GM21381 (cell line): ENCODE measurements at regions not wholly inside any gene's neighbourhood (a gene's known extent, or its start where the extent isn't known, plus 50 kb on each side); places are given as distances from the start of the nearest gene placed in this dataset.

Experiments
- ATAC-seq: cut with Tn5 transposase; IDR thresholded peaks from one replicate; pipeline ENCODE4 v1.9.1; 2021; ENCODE audit warnings: mild to moderate bottlenecking, moderate library complexity; ENCODE audit not compliant: unreplicated experiment

DNA sequence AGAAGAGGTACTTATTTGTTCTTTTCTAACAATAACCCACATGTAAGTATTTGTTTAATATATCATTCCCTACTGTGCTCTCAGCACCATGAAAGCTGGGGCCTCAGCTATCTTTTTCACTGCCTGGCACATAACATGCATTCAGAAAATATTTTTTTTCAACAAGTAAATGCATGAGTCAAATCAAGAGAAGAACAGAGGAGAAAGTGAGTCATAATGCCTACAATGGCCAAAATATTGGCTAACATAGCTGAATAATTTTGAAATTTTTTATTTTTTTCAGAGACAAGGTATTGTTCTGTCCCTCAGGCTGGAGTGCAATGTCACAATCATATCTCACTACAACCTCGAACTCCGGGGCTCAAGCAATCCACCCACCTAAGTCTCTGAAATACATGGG lies 252.2 kb upstream of the ADAMTS5 start:
- no peak for ATAC-seq

GRCh38 chr21:27213303-27213702 lies 246.4 kb upstream of the ADAMTS5 start:
- no peak for ATAC-seq

DNA sequence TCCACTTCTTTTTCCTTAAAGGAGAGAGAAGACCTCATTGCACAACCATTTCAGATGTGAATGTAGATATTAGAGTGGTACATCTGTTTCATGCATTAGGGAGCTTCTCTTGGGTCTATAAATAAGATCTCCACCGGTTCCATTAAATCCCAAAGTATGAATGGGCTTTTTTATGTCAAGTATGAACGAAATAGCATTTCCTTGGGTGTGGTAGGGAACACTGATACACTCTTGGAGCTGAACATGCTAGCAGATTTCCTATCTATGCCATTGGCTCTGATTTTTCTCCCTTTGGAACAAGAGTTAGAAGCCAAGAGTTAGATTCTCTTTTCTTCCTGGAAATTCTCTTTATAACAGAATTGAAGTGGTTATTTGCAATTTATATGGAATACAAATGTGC lies 245.6 kb upstream of the ADAMTS5 start:
- ATAC-seq: no peak

GRCh38 chr21:27209546-27209945 lies 242.7 kb upstream of the ADAMTS5 start:
- no peak for ATAC-seq

- ATAC-seq: no peak
Measured at GRCh38 chr21:27206368-27206982, 239.6 kb upstream of the ADAMTS5 start.

DNA sequence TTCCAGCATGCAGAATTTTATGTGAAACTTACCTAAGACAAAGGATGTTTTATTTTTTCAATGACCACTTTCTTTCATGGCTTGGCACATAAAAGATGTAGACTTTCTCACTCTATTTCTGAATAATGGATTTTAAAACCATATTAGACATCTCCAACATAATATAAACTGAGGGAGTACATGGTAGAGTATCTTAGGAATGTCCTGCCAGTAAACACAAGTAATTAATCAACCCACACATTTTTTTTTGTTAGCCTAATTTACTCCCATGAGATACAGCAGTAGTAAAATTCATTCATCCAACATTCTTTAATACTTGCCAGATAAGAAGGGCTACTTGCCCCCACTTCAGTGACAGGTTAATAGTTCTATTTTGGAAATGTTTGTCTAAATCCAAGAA lies 235.4 kb upstream of the ADAMTS5 start:
- no peak for ATAC-seq

DNA sequence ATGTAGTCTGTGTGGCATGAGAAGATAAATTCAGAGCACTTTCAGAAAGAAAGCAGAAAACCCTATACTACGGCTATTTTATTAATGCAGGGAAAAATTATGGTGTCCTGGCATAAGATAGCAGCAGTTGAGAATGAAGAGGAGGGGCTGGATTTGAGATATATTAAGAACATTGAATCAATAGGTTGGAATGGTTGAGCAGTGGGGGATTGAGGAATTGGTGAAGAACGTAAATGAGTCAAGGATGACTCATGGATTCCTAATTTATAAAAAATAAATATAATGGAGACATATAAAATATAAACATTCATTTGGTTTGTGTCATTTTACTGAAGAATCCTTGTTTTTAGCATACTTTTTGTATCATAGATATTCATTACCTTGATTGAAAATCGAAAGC lies 234.3 kb upstream of the ADAMTS5 start:
- ATAC-seq: no peak

DNA sequence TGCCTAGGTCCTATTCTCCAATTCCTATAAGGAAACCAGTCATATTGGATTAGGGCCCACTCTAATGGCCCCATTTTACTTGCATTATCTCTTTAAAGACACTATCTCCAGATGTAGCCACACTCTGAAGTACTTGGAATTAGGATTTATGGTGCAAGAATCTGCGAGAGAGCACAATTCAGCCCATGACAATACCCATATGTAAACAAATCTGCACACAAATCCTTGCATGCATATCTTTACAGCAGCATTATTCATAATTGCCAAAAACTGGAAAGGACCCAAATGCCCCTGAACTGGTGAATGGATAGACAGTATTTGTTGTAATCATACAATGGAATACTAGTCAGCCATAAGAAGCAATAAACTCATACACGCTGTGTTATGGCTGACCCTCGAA lies 229.8 kb upstream of the ADAMTS5 start:
- no peak for ATAC-seq

GRCh38 chr21:27192281-27192949 lies 225.5 kb upstream of the ADAMTS5 start:
- no peak for ATAC-seq

GRCh38 chr21:27190601-27191000 lies 223.7 kb upstream of the ADAMTS5 start:
- ATAC-seq: no peak

DNA sequence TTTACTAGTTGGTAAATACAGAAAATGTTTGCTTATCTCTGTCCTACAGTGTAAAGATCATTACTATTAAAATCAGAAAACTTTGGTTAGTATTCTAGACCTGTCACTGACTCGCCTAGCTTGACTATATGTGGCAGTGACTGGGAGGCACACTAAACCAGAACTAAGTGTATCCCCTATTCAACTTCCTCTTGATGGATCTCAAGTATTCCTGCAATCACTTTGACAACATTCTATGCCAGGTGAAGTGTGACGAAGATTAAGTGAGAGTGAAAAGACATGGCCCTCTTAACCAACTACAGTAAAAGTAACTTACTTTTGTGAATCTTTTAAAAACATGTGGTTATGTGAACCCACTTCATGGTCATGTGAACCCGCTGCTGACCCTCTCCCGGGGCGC lies 223.0 kb upstream of the ADAMTS5 start:
- ATAC-seq: no peak

DNA sequence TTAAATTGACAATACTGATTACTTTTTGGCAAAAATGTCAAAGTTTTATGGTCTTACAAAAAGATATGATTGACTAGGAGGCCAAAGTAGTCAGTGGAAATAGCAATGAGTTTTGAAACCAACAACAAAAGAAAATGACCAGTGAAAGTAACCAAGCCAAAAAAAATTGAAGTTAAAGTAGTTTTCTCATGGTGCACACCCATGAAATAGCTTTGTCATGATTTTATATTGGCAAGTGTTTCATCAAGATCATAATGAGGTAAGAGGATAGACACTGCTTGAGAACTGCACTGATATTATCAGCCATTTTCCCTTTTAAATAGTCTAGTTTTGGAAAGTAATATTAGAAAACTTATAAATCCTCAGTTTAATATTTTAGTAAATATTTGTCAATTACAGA lies 206.2 kb upstream of the ADAMTS5 start:
- no peak for ATAC-seq

DNA sequence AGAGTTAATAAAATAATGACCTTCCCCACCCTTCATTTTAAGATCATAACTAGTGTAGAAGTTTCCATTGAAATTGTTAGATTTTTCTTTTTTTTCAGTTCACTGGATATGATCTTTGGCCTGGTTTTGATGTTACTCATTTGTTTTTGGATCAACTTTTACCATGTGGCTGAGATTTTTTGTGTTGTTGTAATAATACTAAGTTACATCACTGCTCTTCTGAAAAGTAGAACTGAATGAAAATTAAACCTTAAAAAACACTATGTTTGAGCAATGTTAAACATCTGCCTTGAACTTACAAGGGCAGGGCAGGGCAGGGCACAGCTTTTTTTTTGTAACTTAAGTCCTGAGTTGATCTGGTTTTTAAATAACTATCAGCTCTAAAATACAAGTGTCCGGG lies 204.8 kb upstream of the ADAMTS5 start:
- ATAC-seq: no peak

- no peak for ATAC-seq
Measured at GRCh38 chr21:27168084-27168483, 201.2 kb upstream of the ADAMTS5 start.

DNA sequence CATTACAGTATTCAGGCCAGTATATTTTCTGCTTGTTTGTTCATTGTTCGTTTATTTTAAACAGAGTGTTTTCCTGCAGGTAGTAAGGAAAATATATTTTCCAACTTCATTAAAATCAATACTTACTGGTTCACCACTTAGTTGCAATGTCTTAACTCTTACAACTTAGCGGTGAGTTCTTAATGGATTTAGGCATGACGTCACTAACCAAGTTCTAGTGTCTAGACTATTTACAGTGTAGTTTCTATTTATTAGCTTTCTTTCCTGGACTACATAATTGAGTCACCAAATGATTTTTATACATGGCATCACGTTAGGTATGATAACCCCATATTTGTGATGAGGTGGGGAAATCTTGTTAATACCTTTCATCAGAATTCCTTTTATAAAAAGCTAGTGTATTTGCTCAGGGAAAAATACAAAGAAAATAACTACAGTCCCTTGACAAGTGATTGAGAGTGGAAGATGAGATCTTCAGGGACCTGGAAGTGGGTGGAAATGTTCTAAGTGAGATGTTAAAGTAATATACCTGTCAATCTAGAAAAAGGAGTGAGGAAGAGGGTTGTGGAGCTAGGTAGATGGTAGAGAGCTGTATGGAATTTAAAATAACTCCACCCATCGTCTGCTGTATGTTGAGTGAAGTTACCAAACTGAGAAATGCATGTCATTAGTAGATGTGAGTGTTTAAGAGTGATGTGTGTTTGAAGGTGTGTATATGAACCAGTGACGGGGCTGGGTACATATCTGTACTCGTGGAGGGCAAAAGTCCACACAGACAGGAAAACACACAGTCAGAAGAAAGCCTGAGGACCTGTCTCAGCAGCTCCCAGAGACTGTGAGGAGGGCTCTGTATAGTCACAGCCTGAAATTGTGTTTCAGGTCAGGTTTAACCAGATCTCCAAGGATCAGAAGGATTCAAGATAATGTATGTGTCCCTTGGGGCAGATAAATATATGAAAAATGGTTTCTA lies 197.6 kb upstream of the ADAMTS5 start:
- ATAC-seq: no peak

DNA sequence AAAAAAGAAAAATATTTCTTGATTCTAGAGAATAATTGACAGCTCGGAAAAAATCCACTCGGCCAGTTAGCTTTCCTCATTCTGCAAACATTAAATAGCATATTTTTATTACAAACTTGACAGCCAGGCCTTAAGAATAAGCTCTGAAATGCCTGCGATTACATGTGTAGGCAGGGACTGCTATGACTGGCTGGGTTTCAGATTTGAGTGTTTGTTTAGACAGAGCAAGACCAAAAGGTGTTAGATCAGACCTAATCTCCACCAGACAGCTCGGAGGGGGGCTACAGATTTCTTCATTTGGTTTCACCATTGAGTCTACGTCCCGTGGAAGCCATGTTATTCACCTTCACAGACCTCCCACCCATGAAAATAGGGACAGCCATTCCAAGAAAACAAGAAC lies 192.1 kb upstream of the ADAMTS5 start:
- ATAC-seq: no peak

- no peak for ATAC-seq
Measured at GRCh38 chr21:27157097-27157496, 190.2 kb upstream of the ADAMTS5 start.

DNA sequence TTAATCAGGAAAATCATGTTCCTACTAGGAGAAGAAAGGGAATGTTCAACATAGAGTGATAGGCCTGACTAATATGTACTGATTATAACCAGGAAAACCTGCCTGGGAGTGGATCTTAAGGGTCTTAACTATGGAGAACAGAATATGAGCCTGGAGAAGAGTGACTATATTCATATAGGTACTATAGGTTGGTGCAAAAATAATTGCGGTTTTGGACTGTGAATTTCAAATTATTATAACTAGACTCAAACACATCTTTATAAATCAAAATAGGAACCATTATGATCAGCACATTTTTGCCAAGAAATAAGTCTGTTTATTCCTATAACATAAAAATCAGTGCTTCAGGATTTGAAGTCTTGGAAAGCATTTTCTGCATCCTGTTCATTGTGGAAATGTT lies 189.8 kb upstream of the ADAMTS5 start:
- no peak for ATAC-seq

- no peak for ATAC-seq
Measured at GRCh38 chr21:27155130-27155500, 188.2 kb upstream of the ADAMTS5 start.

DNA sequence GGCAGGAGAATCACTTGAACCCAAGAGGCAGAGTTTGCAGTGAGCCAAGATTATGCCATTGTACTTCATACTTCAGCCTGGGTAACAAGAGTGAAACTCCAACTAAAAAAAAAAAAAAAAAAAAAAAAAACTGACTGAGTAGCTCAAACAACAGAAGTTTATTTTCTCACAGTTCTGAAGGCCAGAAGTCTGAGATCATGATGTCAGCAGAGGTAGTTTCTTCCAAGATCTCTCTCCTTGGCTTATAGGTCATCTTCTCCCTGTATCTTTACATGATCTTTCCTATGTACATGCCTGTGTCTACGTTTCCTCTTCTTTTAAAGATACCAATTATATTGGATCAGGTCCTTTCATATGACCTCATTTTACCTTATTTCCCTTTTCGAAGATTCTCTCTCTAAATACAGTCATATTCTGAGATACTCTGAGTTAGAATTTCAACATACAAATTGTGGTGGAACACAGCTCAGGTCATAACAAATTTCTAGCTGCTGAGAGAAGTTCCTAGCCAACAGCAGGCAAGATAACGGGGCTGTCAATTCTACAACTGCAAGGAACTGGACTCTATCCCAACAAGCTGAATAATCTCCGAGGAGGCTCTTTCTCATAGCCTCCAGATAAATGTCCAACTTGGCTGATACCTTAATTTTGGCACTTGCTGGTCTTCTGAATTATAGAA lies 187.7 kb upstream of the ADAMTS5 start:
- ATAC-seq: no peak

GRCh38 chr21:27152996-27153395 lies 186.1 kb upstream of the ADAMTS5 start:
- no peak for ATAC-seq
